Neural cell (in vitro differentiated cells): ENCODE measurements at regions not wholly inside any gene's neighbourhood (a gene's known extent, or its start where the extent isn't known, plus 50 kb on each side); places are given as distances from the start of the nearest gene placed in this dataset.

Experiments
- H2AFZ ChIP-seq: fragments of 200-600, 300-800 bp; sonication (generic), shearing (Covaris generic); 2 replicates; pipeline ENCODE4 v1.6.0; 2014; ENCODE audit warnings: low read depth, mild to moderate bottlenecking, antibody characterized with exemption, low read length, moderate library complexity
- H3F3A ChIP-seq: fragments of 200-600 bp; shearing (Covaris generic); 2 replicates; pipeline ENCODE4 v1.6.1; 2016; ENCODE audit warnings: mild to moderate bottlenecking, moderate library complexity, mixed read lengths, antibody characterized with exemption, low read length; ENCODE audit not compliant: insufficient read depth, poor library complexity, severe bottlenecking
- H3K27ac ChIP-seq: fragments of 200-600, 300-800 bp; sonication (generic), shearing (Covaris generic); 2 replicates; pipeline ENCODE4 v1.5.1; 2014; ENCODE audit warnings: mild to moderate bottlenecking, low read length, moderate library complexity
- H3K27me3 ChIP-seq: fragments of 300-800, 200-600 bp; sonication (generic), shearing (Covaris generic); 2 replicates; pipeline ENCODE4 v1.6.0; 2014; ENCODE audit warnings: mild to moderate bottlenecking, low read depth, low read length, moderate library complexity; ENCODE audit not compliant: insufficient read depth
- H3K36me3 ChIP-seq: fragments of 300-800, 200-600 bp; sonication (generic), shearing (Covaris generic); 2 replicates; pipeline ENCODE4 v1.5.1; 2014; ENCODE audit warnings: mild to moderate bottlenecking, antibody characterized with exemption, low read length, moderate library complexity; ENCODE audit not compliant: insufficient read depth
- H3K4me2 ChIP-seq: fragments of 300-800, 200-600 bp; sonication (generic), shearing (Covaris generic); 2 replicates; pipeline ENCODE4 v1.6.0; 2014; ENCODE audit warnings: mild to moderate bottlenecking, low read length
- H3K4me3 ChIP-seq: fragments of 300-800, 200-600 bp; sonication (generic), shearing (Covaris generic); 2 replicates; pipeline ENCODE4 v1.5.1; 2014; ENCODE audit warnings: mild to moderate bottlenecking, low read length, moderate library complexity
- H3K79me2 ChIP-seq: fragments of 200-600 bp; shearing (Covaris generic); replicated peaks from 2 replicates; pipeline ENCODE4 v1.6.0; 2014; ENCODE audit warnings: mild to moderate bottlenecking, low read length, moderate library complexity; ENCODE audit not compliant: insufficient read depth
- H3K9ac ChIP-seq: fragments of 300-800, 200-600 bp; sonication (generic), shearing (Covaris generic); 2 replicates; pipeline ENCODE4 v1.6.1; 2016; ENCODE audit warnings: mild to moderate bottlenecking, low read length, mixed read lengths
- H3K9me2 ChIP-seq: fragments of 200-600 bp; shearing (Covaris generic); 2 replicates; pipeline ENCODE4 v1.6.1; 2016; ENCODE audit warnings: mild to moderate bottlenecking, low read length, mixed read lengths; ENCODE audit not compliant: insufficient read depth
- H3K9me3 ChIP-seq: fragments of 200-600, 300-800 bp; sonication (generic), shearing (Covaris generic); 2 replicates; pipeline ENCODE4 v1.6.1; 2016; ENCODE audit warnings: mild to moderate bottlenecking, mixed run types, low read length, moderate library complexity, mixed read lengths
- H4K20me1 ChIP-seq: fragments of 200-600 bp; shearing (Covaris generic); 2 replicates; pipeline ENCODE4 v1.6.1; 2016; ENCODE audit warnings: mild to moderate bottlenecking, mixed run types; ENCODE audit not compliant: insufficient read depth
- CTCF ChIP-seq: fragments of 450-650 bp; IDR thresholded peaks from 2 replicates; pipeline ENCODE4 v1.5.1; 2014; ENCODE audit warnings: antibody characterized with exemption, mild to moderate bottlenecking, moderate library complexity; ENCODE audit not compliant: poor library complexity, severe bottlenecking
- EP300 ChIP-seq: fragments of 450-650 bp; conservative IDR thresholded peaks from 2 replicates; pipeline ENCODE4 v1.6.1; 2014; ENCODE audit warnings: antibody characterized with exemption, mild to moderate bottlenecking, moderate library complexity; ENCODE audit not compliant: poor library complexity, severe bottlenecking
- EZH2 ChIP-seq: fragments of 200-600, 300-800 bp; shearing (Covaris generic), sonication (generic); IDR thresholded peaks from 2 replicates; pipeline ENCODE4 v1.6.1; 2014; ENCODE audit warnings: antibody characterized with exemption, low read length, borderline replicate concordance, mild to moderate bottlenecking; ENCODE audit not compliant: insufficient read depth, poor library complexity, severe bottlenecking
- MXI1 ChIP-seq: fragments of 450-650 bp; conservative IDR thresholded peaks from 2 replicates; pipeline ENCODE4 v1.6.1; 2014; ENCODE audit warnings: antibody characterized with exemption, mild to moderate bottlenecking; ENCODE audit not compliant: poor library complexity, severe bottlenecking
- POLR2AphosphoS5 ChIP-seq: IDR thresholded peaks from 2 replicates; pipeline ENCODE4 v1.6.1; 2012
- RAD21 ChIP-seq: fragments of 450-650 bp; conservative IDR thresholded peaks from 2 replicates; pipeline ENCODE4 v1.6.1; 2014; ENCODE audit warnings: antibody characterized with exemption, mild to moderate bottlenecking, moderate library complexity
- REST ChIP-seq: IDR thresholded peaks from 2 replicates; pipeline ENCODE4 v1.6.1; 2012; ENCODE audit warnings: borderline replicate concordance
- SMC3 ChIP-seq: fragments of 450-650 bp; conservative IDR thresholded peaks from 2 replicates; pipeline ENCODE4 v1.6.1; 2014; ENCODE audit warnings: antibody characterized with exemption, mild to moderate bottlenecking, moderate library complexity; ENCODE audit not compliant: poor library complexity
- TAF1 ChIP-seq: IDR thresholded peaks from 2 replicates; pipeline ENCODE4 v1.6.1; 2012; ENCODE audit warnings: low read depth

GRCh38 chr2:80874374-80874773, 569.8 kb upstream of the LRRTM1 start:
- Histone ChIP-seq H3K27ac (no peak overlapping the region), H3K36me3 (no peaks in the 10 kb centered on the region), H3K79me2 (no peaks in the 10 kb centered on the region), H3K9ac (no peak overlapping the region), H3F3A (no peaks in the 10 kb centered on the region), H2AFZ (no peak overlapping the region), H3K4me2 (no peak overlapping the region), H4K20me1 (no peaks in the 10 kb centered on the region), H3K4me3 (no peak overlapping the region), H3K9me2 (no peaks in the 10 kb centered on the region), H3K9me3 (no peaks in the 10 kb centered on the region), H3K27me3 (no peaks in the 10 kb centered on the region)
- TF ChIP-seq CTCF: no peak

GRCh38 chr2:80869858-80870438, 565.4 kb upstream of the LRRTM1 start:
- H4K20me1 ChIP-seq: no peaks in the 10 kb centered on the region
- H3K79me2 ChIP-seq: no peaks in the 10 kb centered on the region
- H3K9me2 ChIP-seq: no peaks in the 10 kb centered on the region
- H2AFZ ChIP-seq: no peak overlapping the region
- no peaks in the 10 kb centered on the region for H3K36me3 ChIP-seq
- no peaks in the 10 kb centered on the region for H3K27me3 ChIP-seq
- H3F3A ChIP-seq: no peaks in the 10 kb centered on the region
- H3K4me3 ChIP-seq: no peak overlapping the region
- H3K9ac ChIP-seq: no peak overlapping the region
- no peak overlapping the region for H3K4me2 ChIP-seq
- no peak for TF ChIP-seq SMC3
- no peak for TF ChIP-seq EP300
- TF ChIP-seq EZH2: no peak
- TF ChIP-seq POLR2AphosphoS5: no peak
- no peak for TF ChIP-seq RAD21
- TF ChIP-seq REST: no peak
- TF ChIP-seq CTCF: no peak
- no peak for TF ChIP-seq MXI1
- no peak for TF ChIP-seq TAF1
- H3K9me3 ChIP-seq: no peaks in the 10 kb centered on the region
- no peak overlapping the region for H3K27ac ChIP-seq
